ENCODE measurements at regions not wholly inside any gene's neighbourhood (a gene's known extent, or its start where the extent isn't known, plus 50 kb on each side); places are given as distances from the start of the nearest gene placed in this dataset.

DNA sequence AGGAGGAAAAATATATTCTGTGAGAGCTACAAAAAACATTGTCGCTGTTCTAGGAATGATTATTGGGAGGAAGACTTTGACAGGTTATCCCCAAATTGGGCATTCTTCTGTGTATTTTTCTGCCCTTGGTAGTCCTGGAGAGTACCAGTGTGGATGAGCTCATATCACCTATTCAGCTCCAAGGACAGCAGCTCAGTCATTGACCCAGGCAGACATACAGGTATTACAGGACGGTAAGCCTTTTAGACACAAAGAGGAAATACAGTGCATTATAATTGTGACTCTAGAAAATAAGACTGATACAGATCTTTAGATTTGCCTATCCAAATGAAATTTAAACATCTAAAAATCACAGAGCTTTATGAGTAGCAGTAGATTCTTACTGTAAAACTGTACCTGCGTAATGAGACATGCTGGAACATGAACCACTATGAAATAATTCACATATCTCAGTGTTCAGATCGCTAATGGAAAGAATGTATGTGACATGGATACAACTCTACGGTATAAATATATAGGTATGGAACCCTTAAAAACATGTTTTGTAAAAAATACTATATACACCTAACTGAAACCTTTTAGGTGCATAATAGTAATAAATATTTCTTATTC is 56.0 kb downstream of the PLK2 start:
- no peaks in the 10 kb centered on the region for H3K4me1 Mint-ChIP-seq (ENCODE audit: low read depth, unreplicated experiment)
- DNase-seq = no peak
- H3K9me3 Mint-ChIP-seq (ENCODE audit: unreplicated experiment) = no peaks in the 10 kb centered on the region
- H3K27me3 Mint-ChIP-seq (ENCODE audit: unreplicated experiment) = no peaks in the 10 kb centered on the region
- no peaks in the 10 kb centered on the region for H3K36me3 Mint-ChIP-seq (ENCODE audit: unreplicated experiment)
- TF ChIP-seq, protein P1, sequence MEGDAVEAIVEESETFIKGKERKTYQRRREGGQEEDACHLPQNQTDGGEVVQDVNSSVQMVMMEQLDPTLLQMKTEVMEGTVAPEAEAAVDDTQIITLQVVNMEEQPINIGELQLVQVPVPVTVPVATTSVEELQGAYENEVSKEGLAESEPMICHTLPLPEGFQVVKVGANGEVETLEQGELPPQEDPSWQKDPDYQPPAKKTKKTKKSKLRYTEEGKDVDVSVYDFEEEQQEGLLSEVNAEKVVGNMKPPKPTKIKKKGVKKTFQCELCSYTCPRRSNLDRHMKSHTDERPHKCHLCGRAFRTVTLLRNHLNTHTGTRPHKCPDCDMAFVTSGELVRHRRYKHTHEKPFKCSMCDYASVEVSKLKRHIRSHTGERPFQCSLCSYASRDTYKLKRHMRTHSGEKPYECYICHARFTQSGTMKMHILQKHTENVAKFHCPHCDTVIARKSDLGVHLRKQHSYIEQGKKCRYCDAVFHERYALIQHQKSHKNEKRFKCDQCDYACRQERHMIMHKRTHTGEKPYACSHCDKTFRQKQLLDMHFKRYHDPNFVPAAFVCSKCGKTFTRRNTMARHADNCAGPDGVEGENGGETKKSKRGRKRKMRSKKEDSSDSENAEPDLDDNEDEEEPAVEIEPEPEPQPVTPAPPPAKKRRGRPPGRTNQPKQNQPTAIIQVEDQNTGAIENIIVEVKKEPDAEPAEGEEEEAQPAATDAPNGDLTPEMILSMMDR (IDR thresholded peaks at IDR 0.05; ENCODE audit: partially characterized antibody, unreplicated experiment) = no peak
- no peak overlapping the region for H3K4me3 Mint-ChIP-seq (ENCODE audit: unreplicated experiment)
- H3K27ac Mint-ChIP-seq (ENCODE audit: unreplicated experiment) = no peak overlapping the region

DNA sequence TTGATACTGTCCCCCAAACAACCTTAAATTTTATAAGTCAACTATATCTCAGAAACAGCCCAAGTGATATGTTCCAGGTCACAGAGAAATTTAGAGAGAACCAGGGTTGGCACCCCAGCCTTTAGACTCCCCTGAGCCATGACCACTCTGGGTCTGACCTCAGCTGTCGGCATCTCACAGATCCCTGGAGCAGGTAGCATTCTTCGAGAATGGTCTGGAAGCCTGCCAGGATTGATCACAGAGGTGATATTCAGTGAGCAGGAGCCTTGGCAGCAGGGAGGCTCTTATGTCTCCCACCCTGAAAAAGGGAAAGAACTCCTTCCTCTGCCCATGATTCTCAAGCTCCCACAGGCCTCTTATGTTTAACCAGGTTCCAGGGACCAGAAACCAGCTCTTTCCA is 58.2 kb downstream of the PLK2 start:
- TF ChIP-seq, protein P1 (IDR thresholded peaks at IDR 0.05; ENCODE audit: partially characterized antibody, unreplicated experiment) = no peak
- H3K4me1 Mint-ChIP-seq (ENCODE audit: low read depth, unreplicated experiment) = no peaks in the 10 kb centered on the region
- H3K27me3 Mint-ChIP-seq (ENCODE audit: unreplicated experiment) = no peaks in the 10 kb centered on the region
- no peaks in the 10 kb centered on the region for H3K36me3 Mint-ChIP-seq (ENCODE audit: unreplicated experiment)
- DNase-seq = no peak
- no peak overlapping the region for H3K27ac Mint-ChIP-seq (ENCODE audit: unreplicated experiment)
- H3K9me3 Mint-ChIP-seq (ENCODE audit: unreplicated experiment) = no peaks in the 10 kb centered on the region
- H3K4me3 Mint-ChIP-seq (ENCODE audit: unreplicated experiment) = no peak overlapping the region

DNA sequence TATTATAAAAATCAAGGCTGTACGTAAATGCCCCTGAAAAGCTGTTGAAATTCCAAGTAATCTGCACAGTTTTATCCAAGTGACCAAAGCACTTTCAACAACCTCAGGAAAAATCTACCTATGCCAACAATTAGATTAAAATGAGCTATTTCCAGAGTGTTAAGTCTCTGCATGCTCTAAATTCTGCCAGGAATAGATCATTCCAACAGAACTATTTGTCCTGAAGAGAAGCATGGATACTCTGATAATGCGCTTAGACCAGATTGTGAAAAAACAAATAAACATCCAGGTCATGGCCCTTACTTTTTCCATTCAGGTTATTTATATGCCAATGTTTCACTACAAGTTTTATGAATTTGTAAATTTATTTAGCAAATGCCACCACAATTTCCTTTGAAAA is 59.1 kb downstream of the PLK2 start:
- no peaks in the 10 kb centered on the region for H3K27me3 Mint-ChIP-seq (ENCODE audit: unreplicated experiment)
- H3K9me3 Mint-ChIP-seq (ENCODE audit: unreplicated experiment) = no peaks in the 10 kb centered on the region
- no peaks in the 10 kb centered on the region for H3K4me1 Mint-ChIP-seq (ENCODE audit: low read depth, unreplicated experiment)
- H3K36me3 Mint-ChIP-seq (ENCODE audit: unreplicated experiment) = no peaks in the 10 kb centered on the region
- TF ChIP-seq, protein P1 (IDR thresholded peaks at IDR 0.05; ENCODE audit: partially characterized antibody, unreplicated experiment) = no peak
- DNase-seq = no peak
- no peak overlapping the region for H3K27ac Mint-ChIP-seq (ENCODE audit: unreplicated experiment)
- H3K4me3 Mint-ChIP-seq (ENCODE audit: unreplicated experiment) = no peak overlapping the region

DNA sequence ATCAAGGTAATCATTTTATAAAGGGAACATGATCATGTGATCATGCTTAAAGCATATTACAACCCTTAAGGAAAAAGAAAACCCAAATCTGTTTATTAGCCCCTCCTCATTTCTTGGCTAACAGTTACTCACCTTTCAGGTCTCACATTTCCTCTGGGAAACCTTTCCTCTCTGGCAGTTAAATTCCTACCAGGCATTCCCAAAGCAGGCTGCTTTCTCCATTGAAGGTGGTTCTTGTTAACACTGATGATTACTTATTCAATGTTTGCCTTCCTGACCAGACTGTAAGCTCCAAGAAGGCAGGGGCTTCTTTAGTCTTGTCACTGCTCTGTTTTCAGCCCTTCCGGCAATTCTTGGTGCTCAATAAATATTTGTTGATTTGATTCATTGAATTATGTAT is 59.9 kb downstream of the PLK2 start:
- H3K4me3 Mint-ChIP-seq (ENCODE audit: unreplicated experiment) = no peak overlapping the region
- no peak for DNase-seq
- no peaks in the 10 kb centered on the region for H3K36me3 Mint-ChIP-seq (ENCODE audit: unreplicated experiment)
- TF ChIP-seq, protein P1 (IDR thresholded peaks at IDR 0.05; ENCODE audit: partially characterized antibody, unreplicated experiment) = no peak
- no peak overlapping the region for H3K27ac Mint-ChIP-seq (ENCODE audit: unreplicated experiment)
- H3K27me3 Mint-ChIP-seq (ENCODE audit: unreplicated experiment) = no peaks in the 10 kb centered on the region
- no peaks in the 10 kb centered on the region for H3K4me1 Mint-ChIP-seq (ENCODE audit: low read depth, unreplicated experiment)
- no peaks in the 10 kb centered on the region for H3K9me3 Mint-ChIP-seq (ENCODE audit: unreplicated experiment)

DNA sequence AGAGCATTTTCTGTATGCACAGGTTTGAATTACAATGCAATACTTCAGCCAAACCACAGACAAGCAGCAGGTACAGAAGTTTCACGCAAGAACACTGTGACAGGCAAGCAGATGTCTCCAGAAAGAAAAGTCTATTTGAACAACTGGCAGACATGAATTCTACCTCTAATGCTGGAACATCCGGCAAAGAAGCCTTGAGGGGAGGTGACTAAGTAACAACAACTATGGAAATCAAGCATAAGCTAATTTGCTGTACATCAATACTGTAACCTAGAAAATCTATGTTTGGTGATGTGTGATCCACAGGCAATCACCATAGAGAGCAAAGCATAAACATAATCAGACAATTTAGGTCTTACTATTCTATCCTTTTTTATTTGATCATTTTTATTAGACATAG is 65.5 kb downstream of the PLK2 start:
- Mint-ChIP-seq H3K36me3 (ENCODE audit: unreplicated experiment) (no peaks in the 10 kb centered on the region), H3K4me3 (ENCODE audit: unreplicated experiment) (no peak overlapping the region), H3K4me1 (ENCODE audit: low read depth, unreplicated experiment) (no peaks in the 10 kb centered on the region), H3K27ac (ENCODE audit: unreplicated experiment) (no peak overlapping the region), H3K27me3 (ENCODE audit: unreplicated experiment) (no peaks in the 10 kb centered on the region), H3K9me3 (ENCODE audit: unreplicated experiment) (no peaks in the 10 kb centered on the region)
- DNase-seq = no peak
- TF ChIP-seq, protein P1 (IDR thresholded peaks at IDR 0.05; ENCODE audit: partially characterized antibody, unreplicated experiment) = no peak
